Right atrium auricular region (tissue), 2 donors: ENCODE measurements at regions not wholly inside any gene's neighbourhood (a gene's known extent, or its start where the extent isn't known, plus 50 kb on each side); places are given as distances from the start of the nearest gene placed in this dataset.

Experiments
- DNase-seq: peaks from one replicate; pipeline ENCODE4 v3.0.0-alpha.2; 2019; ENCODE audit warnings: low spot score
- H3K27ac ChIP-seq, 2 donors: fragments of 200-600 bp; sonication (generic); 1 replicate in 1 of 2; 2 replicates in 1 of 2; pipeline ENCODE4 v1.5.1; 2016 to 2019
- H3K27me3 ChIP-seq, 2 donors: fragments of 200-600 bp; sonication (generic); one replicate each; pipeline versions ENCODE4 v1.5.1 to v1.6.0; 2017 to 2019
- H3K36me3 ChIP-seq: fragments of 200-600 bp; sonication (generic); one replicate; pipeline ENCODE4 v1.5.1; 2016
- H3K4me1 ChIP-seq, 2 donors: fragments of 200-600 bp; sonication (generic); one replicate each; pipeline versions ENCODE4 v1.5.1 to v1.6.0; 2017 to 2019
- H3K4me3 ChIP-seq, 2 donors: fragments of 200-600 bp; sonication (generic); 1 replicate in 1 of 2; 2 replicates in 1 of 2; pipeline ENCODE4 v1.5.1; 2017 to 2019; ENCODE audit warnings: mild to moderate bottlenecking in 1 of 2, moderate library complexity in 1 of 2
- H3K9me3 ChIP-seq, 2 donors: fragments of 200-600 bp; sonication (generic); one replicate each; pipeline ENCODE4 v1.5.1; 2019
- TF ChIP-seq, protein P1 (sequence below), 2 donors: fragments of 200-600 bp; sonication (generic); IDR thresholded peaks; one replicate each; pipeline ENCODE4 v1.5.1; 2019; ENCODE audit warnings: antibody characterized with exemption in 2 of 2

DNA sequence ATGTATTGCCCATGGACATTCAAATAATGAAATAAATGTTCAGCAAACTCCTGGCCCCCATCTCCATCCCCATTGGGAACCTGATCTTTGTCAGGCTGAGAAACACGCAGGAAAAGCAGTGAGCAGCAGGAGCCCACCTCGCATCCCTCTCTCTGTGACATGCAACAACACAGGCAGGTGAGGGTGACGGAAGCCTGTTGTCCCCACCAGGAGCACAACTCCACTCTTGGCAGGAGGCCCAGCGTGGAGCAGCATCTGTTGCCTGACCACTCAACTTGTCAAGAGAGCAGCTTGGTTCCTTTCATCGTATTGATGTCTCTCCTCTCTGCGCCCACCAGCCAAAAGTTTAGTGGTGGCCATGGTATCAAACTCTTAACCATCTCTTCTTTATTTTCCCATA lies 586.9 kb upstream of the ARID1B start:
- no peaks in the 10 kb centered on the region for H3K36me3 ChIP-seq
- no peak for DNase-seq
- TF ChIP-seq, protein P1, sequence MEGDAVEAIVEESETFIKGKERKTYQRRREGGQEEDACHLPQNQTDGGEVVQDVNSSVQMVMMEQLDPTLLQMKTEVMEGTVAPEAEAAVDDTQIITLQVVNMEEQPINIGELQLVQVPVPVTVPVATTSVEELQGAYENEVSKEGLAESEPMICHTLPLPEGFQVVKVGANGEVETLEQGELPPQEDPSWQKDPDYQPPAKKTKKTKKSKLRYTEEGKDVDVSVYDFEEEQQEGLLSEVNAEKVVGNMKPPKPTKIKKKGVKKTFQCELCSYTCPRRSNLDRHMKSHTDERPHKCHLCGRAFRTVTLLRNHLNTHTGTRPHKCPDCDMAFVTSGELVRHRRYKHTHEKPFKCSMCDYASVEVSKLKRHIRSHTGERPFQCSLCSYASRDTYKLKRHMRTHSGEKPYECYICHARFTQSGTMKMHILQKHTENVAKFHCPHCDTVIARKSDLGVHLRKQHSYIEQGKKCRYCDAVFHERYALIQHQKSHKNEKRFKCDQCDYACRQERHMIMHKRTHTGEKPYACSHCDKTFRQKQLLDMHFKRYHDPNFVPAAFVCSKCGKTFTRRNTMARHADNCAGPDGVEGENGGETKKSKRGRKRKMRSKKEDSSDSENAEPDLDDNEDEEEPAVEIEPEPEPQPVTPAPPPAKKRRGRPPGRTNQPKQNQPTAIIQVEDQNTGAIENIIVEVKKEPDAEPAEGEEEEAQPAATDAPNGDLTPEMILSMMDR (IDR thresholded peaks at IDR 0.05) = no peak
- H3K27ac ChIP-seq = no peak overlapping the region
- no peaks in the 10 kb centered on the region for H3K4me1 ChIP-seq
- H3K9me3 ChIP-seq = no peaks in the 10 kb centered on the region
- H3K4me3 ChIP-seq = no peak overlapping the region
- no peaks in the 10 kb centered on the region for H3K27me3 ChIP-seq

DNA sequence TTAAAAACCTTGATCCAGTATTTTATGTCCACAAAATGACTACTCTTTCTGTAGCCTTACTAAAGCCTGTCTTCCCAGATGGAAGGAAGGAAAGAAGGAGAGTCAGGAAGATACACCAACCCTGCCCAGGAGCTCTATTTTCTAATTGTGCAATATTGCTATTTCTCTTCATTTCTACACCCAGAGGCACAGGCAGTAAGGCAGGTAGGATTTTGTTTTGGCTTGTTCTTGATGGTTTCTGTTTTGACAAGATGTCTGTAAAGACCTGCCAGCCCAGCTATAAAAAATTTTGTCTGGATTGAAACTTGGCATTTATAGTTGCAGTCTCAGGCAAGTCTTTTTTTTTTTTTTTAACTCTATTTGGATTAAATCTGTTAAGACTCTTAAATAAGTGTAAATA lies 587.5 kb upstream of the ARID1B start:
- no peak for DNase-seq
- H3K4me3 ChIP-seq = no peak overlapping the region
- TF ChIP-seq, protein P1 (IDR thresholded peaks at IDR 0.05) = no peak
- H3K36me3 ChIP-seq = no peaks in the 10 kb centered on the region
- H3K27ac ChIP-seq = no peak overlapping the region
- no peaks in the 10 kb centered on the region for H3K9me3 ChIP-seq
- no peaks in the 10 kb centered on the region for H3K27me3 ChIP-seq
- no peaks in the 10 kb centered on the region for H3K4me1 ChIP-seq

GRCh38 chr6:156189195-156189594 lies 588.0 kb upstream of the ARID1B start:
- Histone ChIP-seq H3K9me3 (no peaks in the 10 kb centered on the region), H3K4me3 (no peak overlapping the region), H3K36me3 (no peaks in the 10 kb centered on the region), H3K27ac (no peak overlapping the region), H3K27me3 (no peaks in the 10 kb centered on the region), H3K4me1 (no peaks in the 10 kb centered on the region)
- no peak for DNase-seq
- TF ChIP-seq, protein P1 (IDR thresholded peaks at IDR 0.05) = no peak

- no peak for DNase-seq
- H3K27me3 ChIP-seq = no peaks in the 10 kb centered on the region
- TF ChIP-seq, protein P1 (IDR thresholded peaks at IDR 0.05) = no peak
- H3K27ac ChIP-seq = no peak overlapping the region
- no peaks in the 10 kb centered on the region for H3K36me3 ChIP-seq
- H3K4me1 ChIP-seq = no peaks in the 10 kb centered on the region
- no peak overlapping the region for H3K4me3 ChIP-seq
- no peaks in the 10 kb centered on the region for H3K9me3 ChIP-seq
These were observed 592.1 kb upstream of the ARID1B start for GRCh38 chr6:156185113-156185512.

GRCh38 chr6:156183678-156184077 lies 593.5 kb upstream of the ARID1B start:
- DNase-seq = no peak
- TF ChIP-seq, protein P1 (IDR thresholded peaks at IDR 0.05) = no peak
- Histone ChIP-seq H3K36me3 (no peaks in the 10 kb centered on the region), H3K4me1 (no peaks in the 10 kb centered on the region), H3K9me3 (no peaks in the 10 kb centered on the region), H3K27ac (no peak overlapping the region), H3K4me3 (no peak overlapping the region), H3K27me3 (no peaks in the 10 kb centered on the region)

- Histone ChIP-seq H3K36me3 (no peaks in the 10 kb centered on the region), H3K27me3 (no peaks in the 10 kb centered on the region), H3K4me1 (no peaks in the 10 kb centered on the region), H3K9me3 (no peaks in the 10 kb centered on the region), H3K4me3 (no peak overlapping the region), H3K27ac (no peak overlapping the region)
- no peak for DNase-seq
- TF ChIP-seq, protein P1 (IDR thresholded peaks at IDR 0.05) = no peak
These were observed 594.8 kb upstream of the ARID1B start for GRCh38 chr6:156182356-156182755.
